HG03521 (cell line): ENCODE measurements at regions not wholly inside any gene's neighbourhood (a gene's known extent, or its start where the extent isn't known, plus 50 kb on each side); places are given as distances from the start of the nearest gene placed in this dataset.

Experiments used
- ATAC-seq: cut with Tn5 transposase; IDR thresholded peaks from one replicate; pipeline ENCODE4 v1.9.1; 2021; ENCODE audit warnings: mild to moderate bottlenecking, moderate library complexity; ENCODE audit not compliant: unreplicated experiment

DNA sequence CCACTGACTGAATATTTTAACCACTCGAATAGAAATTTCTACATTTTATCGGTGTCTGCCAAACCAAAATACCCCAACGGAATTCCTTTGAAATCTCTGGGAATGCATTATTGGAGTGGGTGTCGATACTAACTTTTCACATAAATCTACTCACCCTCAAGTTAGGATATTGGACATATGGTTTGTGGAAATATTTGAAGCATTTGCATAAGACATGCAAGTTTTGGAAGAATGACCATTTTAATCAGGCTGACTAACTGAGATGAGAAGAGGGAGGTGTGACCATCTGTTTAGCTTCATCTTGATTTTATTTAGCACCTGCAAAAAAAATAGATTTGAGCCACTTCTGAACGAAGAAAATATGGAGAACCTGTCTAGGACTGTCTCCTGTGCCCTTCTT, 61.2 kb downstream of the KLF6 start:
- no peak for ATAC-seq

GRCh38 chr10:3720228-3721019, 64.6 kb downstream of the KLF6 start:
- no peak for ATAC-seq

GRCh38 chr10:3719024-3719843, 65.8 kb downstream of the KLF6 start:
- no peak for ATAC-seq

GRCh38 chr10:3716093-3716492, 68.9 kb downstream of the KLF6 start:
- ATAC-seq = no peak

DNA sequence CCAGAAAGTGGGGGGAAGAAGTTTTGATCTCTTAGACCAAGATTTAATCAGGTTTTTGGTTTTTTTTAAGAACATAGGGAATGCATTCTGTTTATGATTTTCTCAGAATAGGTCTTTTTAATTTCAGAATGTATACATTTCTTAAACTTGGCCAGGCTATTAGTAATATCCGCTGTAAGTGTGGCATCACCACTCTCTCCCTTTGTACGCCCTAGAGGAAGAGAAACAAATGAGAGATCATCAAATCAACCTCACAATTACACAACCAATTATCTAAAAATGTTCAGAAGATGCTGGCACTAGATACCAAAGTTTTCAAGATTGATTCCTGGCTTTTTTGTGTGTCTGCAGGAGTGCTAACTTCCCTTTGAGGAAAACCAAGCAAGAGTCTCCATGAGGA, 70.0 kb downstream of the KLF6 start:
- ATAC-seq = no peak

- ATAC-seq = no peak
These were observed 70.5 kb downstream of the KLF6 start for GRCh38 chr10:3714531-3714930.

- no peak for ATAC-seq
These were observed 72.3 kb downstream of the KLF6 start for GRCh38 chr10:3712707-3713106.

GRCh38 chr10:3711918-3712317, 73.1 kb downstream of the KLF6 start:
- no peak for ATAC-seq

GRCh38 chr10:3710764-3711163, 74.2 kb downstream of the KLF6 start:
- no peak for ATAC-seq

DNA sequence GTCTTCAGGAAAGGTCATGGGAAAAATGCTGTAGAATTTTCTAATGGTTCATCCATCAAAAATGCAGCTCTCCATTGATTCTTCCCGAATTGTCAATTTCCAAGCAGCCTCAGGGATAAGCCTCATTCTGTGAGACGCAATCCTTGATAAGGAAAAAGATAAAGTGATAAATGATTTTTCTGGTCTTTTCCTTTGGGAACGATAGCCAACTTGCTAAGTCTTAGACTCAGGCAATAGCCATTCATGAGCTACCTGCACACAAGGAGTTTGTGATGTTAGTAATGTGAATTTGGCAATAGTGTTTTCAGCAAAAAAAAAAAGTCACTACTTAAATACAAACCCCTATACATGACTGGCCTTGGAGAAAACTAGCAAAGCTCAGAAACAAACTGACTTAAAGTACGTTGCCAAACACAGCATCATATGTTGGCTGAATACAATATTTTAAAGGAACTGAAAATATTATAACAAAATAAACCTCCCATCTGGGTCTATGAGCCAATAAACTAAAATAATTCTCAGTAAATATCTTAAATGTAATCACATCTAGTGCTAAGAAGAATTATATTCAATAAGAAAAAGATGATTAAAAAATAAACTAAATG, 75.5 kb downstream of the KLF6 start:
- no peak for ATAC-seq

DNA sequence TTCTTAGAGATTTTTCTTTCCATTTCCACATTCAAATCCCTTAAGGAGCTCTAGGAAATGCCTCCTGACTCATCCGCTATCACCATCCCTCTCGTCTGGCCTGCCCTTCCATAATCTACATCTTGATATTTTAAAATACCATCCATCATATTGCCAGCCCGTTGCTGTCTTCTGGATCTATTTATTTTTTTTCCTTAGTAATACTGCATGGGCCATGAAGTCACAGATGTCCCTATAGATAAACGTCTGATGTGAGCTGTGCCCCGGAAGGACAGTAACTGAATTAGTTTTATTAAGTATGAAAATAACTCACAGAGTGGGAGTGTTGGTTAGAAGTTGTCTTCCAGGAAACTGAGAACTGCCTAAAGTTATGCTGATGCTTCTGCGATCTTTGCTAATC, 76.2 kb downstream of the KLF6 start:
- ATAC-seq = no peak

GRCh38 chr10:3704565-3705325, 80.3 kb downstream of the KLF6 start:
- ATAC-seq = no peak

GRCh38 chr10:3702569-3702968, 82.4 kb downstream of the KLF6 start:
- no peak for ATAC-seq

- no peak for ATAC-seq
These were observed 82.9 kb downstream of the KLF6 start for GRCh38 chr10:3702056-3702546.

DNA sequence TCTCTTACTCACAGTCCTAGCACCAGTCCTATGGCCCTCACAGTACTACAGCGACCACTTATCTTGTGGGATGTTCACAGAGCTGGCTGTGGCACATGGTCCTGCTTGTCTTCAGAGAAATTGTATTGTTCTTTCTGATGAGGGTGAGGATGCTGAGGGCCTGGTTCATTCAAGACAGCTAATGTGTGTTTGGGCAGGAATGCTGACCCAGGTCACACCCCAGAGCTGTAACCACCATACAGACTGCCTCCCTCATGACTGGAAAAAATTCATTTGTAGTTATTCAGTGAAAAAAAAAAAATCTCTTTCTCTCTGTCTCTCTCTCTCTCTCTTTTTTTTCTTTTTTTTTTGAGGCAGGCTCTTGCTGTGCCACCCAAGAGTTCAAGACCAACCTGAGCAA, 83.5 kb downstream of the KLF6 start:
- ATAC-seq = no peak

DNA sequence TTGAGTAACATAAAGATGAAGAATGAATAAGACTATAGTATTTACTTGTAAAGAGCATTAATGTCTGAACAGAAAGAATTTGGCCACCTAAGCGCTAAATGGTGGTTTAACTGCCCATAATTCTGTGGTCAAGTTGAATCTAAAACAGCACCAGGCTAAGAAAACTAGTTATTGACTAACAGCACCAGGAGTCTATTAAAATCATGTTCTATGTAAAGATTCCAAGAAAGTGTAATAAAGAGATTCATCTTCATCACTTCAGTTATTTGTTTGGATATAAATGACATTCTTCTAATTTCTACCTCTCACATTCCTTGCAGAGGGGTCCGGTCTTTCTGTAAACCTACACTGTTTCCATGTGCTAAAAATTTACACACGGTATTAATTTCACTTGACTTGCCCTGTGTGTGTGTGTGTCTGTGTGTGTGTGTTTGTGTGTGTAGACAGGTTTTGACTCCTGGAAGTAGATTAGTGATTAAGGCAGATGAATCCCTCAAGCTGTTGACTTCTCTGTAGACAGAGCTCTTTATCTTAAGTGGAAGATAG, 84.4 kb downstream of the KLF6 start:
- ATAC-seq = no peak

GRCh38 chr10:3699916-3700315, 85.1 kb downstream of the KLF6 start:
- ATAC-seq = no peak

DNA sequence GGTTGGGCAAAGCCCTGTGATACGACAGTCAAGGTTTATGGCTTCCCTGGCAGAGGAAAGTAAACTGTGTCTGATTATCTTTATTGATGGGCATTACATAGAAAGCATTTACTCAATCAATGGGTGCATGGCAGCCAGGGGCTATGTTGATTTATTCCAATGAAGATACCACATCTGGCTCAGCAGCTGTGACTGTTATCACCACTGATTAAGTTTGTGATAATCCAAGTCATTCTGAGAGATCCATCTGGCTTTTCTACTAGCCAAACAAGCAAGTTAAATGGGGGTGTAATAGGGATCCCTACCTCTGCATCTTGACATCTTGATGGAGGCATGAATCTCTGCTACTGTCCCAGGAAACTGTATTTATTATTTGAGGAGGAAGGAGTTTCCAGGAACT, 86.7 kb downstream of the KLF6 start:
- no peak for ATAC-seq

DNA sequence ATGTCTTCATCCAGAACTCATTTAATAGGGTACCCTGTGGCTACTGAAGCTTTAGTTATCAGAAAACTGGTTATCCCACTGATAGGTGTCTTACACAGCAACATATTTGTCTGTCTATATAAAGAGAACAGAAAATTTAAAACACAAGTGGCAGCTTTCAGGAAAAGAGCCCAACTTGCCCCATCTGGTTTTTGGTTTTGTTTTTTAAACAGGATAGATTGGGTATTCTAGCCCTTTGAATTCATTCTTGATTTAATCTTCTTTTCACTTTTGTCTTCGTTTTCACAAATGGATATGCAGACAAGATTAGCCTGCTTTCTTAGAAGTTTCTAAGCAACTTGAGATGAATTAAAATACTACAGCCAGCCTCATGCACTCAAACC, 91.3 kb downstream of the KLF6 start:
- no peak for ATAC-seq

- no peak for ATAC-seq
These were observed 91.8 kb downstream of the KLF6 start for GRCh38 chr10:3693022-3693697.
